ENCODE measurements at regions not wholly inside any gene's neighbourhood (a gene's known extent, or its start where the extent isn't known, plus 50 kb on each side); places are given as distances from the start of the nearest gene placed in this dataset.
"Not testable (repeated sequence)": the region's sequence is repeated elsewhere in the genome, so short reads cannot be mapped to it uniquely, and the experiment has no call there.

DNA sequence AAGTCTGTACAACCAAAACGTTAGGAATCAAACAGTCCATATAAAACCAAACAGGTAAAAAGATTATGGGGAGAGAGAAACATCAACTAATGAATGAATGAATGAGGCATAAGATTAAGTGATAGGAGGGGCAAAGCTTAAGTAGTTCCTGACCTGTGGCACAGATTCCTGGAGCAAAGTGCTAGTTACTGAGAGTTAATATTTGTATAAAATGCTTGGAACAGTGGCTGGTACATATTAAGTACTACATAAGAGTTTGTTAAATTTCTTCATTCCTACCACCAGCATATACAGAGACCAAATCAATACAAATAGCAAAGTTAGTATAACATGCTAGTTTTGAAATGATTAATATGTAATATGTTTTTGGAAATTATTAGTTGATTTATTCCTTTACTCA is 363.7 kb downstream of the ADAM29 start:
- DNase-seq (ENCODE audit: low read depth), result no peak

DNA sequence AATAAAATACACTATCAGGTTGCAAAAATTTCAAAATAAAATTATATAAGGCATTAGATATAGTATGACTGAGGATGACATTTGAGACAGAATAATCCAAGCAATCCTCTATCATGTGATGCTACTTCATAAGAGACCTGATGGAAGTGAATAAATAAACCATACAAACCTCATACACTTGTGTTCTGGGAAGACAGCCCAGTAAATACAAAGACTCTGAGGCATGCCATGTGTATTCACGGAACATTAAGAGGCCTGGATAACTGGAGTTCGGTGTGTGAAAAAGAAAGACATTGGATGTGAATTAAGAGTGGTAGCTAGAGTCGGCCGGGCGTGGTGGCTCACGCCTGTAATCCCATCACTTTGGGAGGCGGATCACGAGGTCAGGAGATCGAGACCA is 364.2 kb downstream of the ADAM29 start:
- DNase-seq (ENCODE audit: low read depth), result no peak

DNA sequence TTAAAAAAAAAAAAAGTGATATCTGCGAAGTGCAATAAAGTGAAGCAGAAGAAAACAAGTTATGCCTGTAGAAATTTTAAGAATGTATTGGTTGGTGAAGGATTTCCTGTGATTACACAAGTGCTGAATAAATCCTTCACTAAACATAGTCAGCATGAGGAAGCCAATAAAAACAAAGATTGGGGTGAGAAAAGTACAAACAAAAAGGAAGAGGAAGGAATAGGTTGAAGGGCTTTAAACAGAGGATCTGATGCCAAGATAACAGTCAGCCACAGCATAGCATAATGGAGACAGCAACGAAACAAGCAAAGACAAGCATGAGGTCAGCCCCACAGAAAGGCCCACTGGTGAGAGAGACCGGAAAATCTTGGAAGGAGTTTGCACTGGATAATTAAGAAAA is 372.2 kb downstream of the ADAM29 start:
- DNase-seq (ENCODE audit: low read depth), result no peak

DNA sequence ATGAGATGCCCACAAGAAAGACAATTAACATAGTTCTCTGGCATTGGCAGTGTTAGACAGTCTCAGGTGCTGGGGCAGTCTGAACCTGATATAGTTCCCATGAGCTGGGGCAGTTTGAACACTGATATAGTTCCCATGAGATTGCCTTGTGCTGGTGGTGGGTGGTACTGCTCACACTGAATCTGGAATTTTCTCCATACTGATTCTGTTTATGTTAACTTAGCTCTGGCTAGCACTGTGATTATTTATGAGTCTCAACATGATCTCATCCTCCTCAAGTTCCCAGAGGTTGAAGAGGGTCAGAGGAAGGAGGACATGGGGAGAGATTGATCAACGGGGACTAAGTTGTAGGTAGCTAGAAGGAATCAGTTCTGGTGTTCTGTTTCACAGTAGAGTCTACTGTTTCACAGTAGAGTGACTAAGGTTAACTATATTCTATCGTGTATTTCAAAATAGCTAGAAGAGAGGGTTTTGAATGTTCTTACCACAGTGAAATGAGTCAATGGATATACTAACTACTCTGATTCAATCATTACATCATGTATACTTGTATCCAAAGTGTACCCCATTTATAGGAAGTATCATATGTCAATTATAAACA is 379.9 kb downstream of the ADAM29 start:
- DNase-seq (ENCODE audit: low read depth), result no peak

DNA sequence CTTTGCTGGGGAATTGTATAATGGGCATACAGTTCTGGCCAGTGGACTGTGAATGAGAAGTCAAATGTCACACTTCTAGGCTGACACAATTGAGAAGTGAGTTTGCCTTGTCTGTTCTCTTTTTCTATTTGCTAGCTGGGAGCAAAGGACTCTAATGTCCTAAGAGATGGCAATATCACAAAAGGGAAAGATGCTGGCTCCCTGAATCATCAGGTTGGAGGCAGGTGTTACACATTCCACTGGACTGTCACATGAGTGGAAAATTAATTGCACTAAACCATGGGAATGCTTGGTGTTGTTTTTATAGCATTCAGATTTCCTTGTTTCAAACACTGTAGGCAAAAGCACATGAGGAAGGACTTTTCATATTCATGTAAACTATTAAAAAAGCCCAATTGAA is 388.3 kb downstream of the ADAM29 start:
- DNase-seq (ENCODE audit: low read depth), result no peak

DNA sequence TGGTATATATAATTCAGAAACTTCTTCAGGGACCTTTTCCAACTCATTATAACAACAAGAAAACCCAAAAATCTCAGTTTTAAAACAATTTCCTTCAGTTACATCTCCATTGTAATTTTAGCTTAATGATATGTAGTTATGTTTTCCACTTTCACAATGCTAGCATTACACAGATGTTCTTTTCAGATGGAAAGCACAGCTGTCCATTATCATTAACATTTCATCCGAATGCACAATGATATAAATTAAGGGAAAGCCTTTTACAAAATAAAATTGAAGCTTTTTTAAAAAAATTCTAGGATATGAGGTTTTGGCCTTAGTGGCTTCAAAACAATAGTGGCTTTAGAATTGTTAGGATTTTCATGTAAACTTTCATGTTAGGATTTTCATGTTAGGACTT is 389.2 kb downstream of the ADAM29 start:
- DNase-seq (ENCODE audit: low read depth), result no peak

DNA sequence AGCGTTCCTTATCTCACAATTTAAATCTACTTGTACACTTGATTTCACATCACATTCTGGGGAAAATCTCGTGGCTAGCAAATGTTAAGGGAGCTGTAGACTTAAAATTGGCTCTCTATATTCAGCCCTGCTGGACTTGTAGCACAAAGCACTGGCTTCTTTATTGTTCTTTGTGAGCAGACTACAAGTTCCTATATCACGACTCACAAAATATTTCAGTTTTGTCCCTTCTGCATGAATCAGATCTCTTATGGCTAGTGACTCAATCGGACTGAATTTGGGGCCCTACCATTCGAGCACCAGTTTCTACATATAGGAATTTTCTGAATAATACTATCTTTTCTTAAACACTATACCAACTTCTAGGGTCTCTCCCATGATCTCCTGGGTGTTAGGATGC is 390.1 kb downstream of the ADAM29 start:
- DNase-seq (ENCODE audit: low read depth), result no peak

DNA sequence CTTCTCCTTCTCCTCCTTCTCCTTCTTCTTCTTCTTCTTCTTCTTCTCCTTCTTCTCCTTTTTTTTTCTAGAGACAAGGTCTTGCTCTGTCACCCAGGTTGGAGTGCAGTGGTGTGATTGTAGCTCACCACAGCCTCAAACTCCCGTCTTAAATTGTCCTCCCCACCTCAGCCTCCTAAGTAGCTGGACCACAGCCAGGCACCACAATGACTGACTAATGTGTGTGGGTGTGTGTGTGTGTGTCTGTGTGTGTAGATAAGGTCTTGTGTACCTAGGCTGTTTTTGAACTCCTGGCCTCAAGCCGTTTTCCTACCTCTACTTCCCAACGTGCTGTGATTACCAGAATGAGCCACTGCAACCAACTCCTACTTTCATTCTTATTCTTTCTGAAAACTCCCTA is 390.9 kb downstream of the ADAM29 start:
- no peak for DNase-seq (ENCODE audit: low read depth)

DNA sequence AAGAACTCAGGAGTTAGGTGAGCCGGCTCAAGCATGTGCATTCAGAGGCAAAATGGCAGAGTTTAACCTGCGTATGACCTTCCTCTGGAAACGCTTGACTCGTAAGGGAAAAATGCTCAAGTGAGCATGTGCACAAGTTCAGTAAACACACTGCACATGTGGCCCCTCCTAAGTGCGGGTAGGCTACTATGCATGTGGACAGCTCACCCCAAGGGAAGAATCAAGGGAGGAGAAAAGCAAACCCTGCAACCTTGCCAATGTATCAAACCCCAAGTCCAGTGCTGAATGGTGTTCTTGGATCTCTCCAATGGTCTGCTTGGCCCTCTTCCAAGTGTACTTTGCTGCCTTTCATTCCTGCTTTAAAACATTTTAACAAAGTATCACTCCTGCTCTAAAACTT is 407.1 kb downstream of the ADAM29 start:
- no peak for DNase-seq (ENCODE audit: low read depth)

DNA sequence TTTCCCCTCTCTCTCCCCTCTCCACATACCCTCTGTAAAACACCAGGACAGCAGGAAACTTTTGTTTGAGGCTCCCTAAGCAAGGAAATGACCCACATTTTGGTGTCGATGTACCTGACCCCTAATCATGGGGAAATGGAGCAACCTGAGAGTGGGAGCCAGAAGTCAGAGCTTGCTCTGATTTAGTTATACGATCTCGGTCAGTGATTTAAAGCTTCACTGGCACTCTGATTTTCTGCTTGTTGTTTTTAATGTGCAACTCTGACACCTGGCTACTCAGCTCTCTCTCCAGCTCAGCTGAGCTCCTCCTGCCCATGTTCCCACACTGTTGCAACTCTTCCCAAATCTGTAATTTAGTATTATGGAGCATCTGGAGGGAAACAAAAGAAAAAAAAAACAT is 408.6 kb downstream of the ADAM29 start:
- DNase-seq (ENCODE audit: low read depth), result no peak

DNA sequence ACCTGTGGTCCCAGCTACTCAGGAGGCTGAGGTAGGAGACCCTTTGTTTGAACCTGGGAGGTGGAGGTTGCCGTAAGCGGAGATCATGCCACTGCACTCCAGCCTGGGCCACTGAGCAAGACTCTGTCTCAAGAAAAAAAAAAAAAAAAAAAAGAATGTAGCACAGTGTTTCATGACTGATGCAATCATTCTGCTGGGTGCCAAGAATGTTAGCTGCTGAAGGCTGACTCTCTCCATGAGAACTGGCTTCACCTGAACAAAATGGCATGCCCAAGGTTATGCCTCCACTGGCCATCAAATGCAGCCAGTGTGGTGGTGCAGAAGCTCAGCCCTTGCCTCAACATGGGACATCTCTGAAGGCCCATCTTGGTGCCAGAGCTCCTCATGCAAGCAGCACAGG is 412.1 kb downstream of the ADAM29 start:
- DNase-seq (ENCODE audit: low read depth), result no peak

DNA sequence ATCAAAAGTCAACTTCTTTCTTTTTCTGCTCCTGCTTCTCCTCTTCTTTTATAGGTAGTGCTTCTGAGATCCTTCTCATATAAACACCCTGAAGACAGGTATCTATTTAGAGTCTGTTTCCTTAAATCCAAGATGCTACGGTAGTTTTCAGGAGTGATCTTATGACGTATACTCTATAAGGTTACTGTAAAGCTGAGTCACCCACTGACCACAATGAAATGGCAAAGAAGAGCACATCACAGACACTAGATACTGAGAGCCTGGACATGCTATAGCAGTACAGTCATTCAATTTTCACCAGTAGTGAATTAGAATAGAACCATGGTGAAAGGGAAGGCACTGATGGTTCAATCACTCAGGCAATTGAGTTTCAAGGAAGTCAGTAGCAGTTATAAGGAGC is 412.5 kb downstream of the ADAM29 start:
- DNase-seq (ENCODE audit: low read depth), result no peak

DNA sequence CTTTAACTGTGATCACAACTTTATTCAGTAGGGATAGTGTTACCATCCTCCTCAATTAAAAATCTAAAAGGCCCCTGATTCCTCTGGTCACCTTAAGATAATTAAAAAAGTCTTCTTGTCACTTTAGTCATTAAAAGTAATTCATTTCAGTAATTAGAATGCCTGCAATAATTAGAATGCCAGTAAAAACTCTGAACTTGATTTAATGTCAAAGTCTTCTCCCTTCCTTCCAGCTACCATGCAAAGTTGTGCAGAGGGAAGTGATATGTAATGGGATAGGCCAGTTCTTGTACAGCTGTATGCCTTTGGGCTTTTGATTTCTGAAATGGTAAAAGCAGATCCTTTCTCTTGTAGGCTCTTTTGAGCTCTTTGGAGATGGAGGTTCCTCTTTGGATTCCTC is 417.2 kb downstream of the ADAM29 start:
- DNase-seq (ENCODE audit: low read depth), result no peak

DNA sequence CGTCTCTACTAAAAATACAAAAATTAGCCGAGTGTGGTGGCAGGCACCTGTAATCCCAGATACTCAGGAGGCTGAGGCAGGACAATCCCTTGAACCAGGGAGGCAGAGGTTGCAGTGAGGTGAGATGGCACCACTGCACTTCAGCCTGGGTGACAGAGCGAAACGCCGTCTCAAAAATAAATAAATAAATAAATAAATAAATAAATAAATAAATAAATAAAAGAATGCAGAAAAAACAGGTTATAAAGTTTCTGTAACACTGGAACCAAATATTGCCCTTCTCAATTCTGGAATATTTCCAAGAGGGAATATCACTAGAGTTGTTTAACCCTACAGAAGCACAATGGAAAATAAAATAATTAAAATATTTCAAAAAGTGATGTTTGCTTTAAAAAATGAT is 418.4 kb downstream of the ADAM29 start:
- not testable (repeated sequence) for DNase-seq (ENCODE audit: low read depth)

DNA sequence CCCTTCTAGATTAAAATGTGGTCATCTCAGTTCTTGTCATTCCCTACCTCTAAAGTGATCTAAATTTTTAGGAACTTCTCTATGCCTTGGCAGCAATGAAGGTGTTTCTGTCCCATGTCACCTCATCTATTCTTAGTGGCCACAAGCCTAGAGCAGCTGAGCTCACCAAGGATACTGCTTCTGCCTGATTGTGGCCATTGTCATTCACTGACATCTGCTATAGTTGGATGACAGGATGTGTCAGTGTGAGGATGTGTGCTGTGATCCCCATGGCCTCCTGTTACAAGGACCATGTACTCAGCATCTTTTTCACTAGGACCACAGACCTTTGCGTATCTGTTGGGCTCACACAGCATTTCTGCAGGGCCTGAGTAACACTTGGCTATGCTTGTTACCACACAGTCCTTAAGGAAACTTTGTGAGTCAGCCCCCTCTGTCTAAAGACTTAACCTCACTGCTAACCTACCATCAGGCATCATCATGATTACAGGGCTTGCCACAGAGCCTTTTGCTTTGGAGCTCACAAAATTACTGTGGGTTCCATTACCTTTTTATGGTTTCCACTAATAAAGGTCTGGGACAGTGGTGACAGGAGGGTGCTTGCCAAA is 421.0 kb downstream of the ADAM29 start:
- DNase-seq (ENCODE audit: low read depth), result no peak

DNA sequence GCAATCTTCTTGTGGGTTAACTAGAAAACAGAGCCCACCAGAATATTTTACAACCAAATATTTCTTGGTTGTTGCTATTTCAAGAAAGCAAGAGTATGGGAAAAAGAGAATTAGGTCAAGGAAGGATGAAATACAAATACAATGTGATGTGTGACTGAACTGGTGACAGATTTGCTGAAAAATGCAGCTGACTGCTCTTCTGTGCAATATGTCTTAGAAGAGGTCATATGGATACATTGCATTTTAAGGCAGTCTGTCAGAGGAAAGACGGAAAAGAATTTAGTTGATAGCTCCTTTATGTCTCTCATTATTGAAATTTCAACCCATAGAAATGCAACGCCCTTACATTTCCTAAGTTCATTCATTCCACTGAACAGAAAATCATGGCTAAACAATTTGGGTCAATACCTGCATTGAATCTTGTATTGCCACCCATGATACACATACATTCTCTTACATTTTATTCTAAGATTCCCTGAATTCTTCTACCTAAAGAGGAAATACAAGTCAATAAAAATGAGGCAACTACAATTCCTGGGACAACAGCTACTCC is 423.1 kb downstream of the ADAM29 start:
- DNase-seq (ENCODE audit: low read depth), result no peak

DNA sequence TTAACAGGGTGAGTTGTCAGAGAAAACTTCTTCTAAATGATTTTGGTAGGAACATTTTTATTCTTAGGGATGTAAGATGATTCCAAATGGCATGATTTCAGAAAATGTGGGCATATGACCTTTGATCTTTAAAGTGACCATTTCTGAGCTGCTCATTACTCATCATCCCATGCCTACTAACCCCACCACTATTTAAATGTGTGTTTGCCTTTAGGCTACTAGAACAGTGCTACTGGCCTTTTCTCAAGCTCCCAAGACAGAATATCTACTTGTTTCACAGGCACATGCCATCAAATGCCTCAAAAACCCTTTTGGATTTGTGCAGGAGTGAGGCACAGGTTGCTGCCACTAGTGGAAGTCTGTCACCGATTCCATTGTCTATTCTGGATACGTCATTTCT is 428.2 kb downstream of the ADAM29 start:
- DNase-seq (ENCODE audit: low read depth), result no peak

DNA sequence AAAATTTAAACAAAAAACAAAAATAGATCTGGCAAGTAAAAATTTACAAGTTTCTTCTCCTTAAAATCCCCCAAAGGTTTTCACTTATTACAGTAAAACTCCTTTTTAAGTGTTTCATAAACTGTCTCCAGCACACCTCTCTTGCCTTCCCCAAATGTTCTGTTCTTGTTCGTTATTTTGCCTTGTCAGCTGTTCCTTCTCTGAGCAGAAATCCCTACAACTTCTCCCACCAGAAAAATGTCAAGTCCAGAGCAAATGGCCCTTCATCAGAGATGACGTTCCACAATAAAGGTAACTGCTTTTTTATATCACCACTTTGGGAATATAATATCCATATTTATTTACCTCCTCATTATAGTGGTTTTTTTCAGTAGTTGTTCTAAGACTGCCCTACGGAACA is 432.1 kb downstream of the ADAM29 start:
- no peak for DNase-seq (ENCODE audit: low read depth)

DNA sequence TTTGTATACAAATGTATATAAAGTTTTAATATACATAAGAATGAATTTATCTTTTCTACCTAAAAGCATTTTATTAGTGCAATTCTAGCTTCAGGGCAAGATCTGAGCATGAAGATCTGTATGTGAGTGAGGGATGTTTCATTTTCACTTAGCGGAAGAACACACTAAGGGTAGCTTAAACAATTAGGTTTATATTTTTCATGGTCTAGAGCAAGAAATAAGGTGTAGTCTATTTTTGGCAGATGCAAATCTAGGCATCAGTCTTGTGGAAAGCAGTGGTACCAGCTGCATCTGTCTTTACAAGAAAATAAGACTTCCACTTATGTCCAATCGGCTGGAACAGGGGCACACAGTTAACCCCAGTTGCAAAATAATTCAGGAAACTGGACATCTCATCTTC is 433.3 kb downstream of the ADAM29 start:
- no peak for DNase-seq (ENCODE audit: low read depth)

DNA sequence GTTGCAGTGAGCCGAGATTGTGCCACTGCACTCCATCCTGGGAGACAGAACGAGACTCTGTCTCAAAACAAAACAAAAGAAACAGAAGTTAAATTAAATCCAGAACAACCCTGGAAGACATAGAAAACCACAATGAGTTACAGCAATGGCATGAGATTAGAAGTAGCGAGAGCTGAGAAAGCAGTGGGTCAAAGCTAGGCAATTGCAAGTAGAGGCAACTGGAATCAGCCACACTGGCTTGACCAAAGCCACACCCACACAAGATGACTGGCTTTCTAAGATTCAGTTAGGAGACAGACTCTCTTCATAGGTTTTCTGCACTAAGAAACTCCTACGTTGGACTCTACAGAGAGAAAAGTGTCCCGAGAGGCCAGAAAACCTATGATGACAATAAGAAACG is 443.0 kb downstream of the GPM6A start:
- no peak for DNase-seq (ENCODE audit: low read depth)

DNA sequence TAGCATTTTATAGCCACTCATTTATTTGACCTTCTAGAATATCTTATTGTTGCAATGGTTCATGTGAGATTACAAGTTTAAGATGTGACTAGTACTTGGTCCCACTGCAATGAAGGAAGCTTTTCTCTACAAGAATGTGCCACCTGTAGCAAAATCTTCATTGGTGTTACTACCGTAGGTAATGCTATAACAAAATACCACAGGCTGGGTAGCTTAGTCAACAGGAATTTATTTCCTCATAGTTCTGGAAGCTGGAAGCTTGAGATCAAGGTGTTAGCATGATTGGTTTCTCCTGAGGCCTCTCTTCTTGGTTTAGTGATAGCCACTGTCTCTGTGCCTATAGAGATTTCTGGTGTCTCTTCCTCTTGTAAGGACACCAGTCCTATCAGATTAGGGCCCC is 441.0 kb downstream of the GPM6A start:
- no peak for DNase-seq (ENCODE audit: low read depth)

DNA sequence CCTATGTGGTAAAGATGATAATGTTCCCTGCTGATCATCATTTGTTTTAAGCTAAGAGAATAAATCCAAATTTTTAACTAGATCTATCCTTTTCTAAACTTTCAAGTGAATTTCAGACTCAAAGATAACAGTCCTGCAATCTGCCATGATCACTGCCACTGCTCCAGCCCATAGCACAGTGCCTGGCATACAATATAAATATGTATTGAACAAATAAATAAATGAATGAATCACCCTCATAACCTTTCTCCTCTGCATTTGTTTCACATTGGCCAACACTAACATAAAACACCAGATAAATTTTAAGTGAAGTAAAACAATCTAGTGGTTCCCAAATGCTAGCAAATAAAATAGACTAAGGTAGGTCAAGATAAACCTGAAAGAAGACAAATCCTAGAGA is 439.0 kb downstream of the GPM6A start:
- no peak for DNase-seq (ENCODE audit: low read depth)

DNA sequence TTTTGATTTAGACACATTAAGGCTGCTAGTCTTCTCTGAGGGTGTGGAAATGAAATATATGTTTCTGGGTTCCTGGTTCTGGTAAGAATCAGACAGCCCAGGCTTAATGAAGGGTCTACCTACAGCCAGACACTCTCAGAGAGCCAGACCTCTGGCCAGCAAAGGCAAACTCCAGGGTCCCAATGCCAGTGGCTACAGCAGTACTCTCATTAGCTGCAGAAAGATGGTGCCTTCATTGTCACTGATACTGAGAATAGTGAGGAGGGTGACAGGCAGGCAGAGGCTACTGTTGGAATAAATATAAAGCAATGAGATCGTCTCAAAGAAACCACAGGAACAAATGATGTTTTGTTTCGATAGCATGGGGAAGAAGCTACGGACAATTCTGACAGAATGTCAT is 437.6 kb downstream of the GPM6A start:
- DNase-seq (ENCODE audit: low read depth), result no peak

DNA sequence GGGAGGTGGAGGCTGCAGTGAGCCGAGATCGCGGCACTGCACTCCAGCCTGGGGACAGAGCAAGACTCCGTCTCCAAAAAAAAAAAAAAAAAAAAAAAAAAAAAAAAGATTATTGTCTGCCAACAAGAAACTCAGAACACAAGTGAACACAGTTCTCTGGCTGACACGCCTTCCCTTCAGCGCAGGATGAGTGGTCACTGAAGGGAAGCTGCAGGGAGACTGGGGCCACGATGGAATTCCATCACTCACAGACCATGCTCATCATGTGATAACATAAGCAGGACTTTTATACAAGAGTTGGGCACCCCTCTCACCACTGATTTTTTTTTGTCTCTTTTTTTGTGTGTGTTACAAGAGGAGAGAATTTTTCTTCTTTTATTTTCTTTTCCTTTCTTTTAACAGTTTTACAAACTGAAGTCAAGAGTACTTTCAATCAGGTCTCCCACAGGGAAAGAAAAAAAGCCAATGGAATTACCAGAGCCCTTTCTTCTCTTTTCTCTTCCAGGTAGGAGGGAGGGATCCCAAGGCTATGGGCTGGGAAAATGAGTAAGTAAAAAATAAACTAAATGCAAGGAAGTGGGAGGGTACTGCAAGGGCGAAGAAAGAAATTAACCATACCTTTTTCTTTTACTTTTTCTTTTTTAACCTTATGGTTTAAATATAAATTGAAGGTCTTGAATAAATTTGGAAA is 435.6 kb downstream of the GPM6A start:
- DNase-seq (ENCODE audit: low read depth), result no peak
